K562 (cell line): ENCODE measurements at regions not wholly inside any gene's neighbourhood (a gene's known extent, or its start where the extent isn't known, plus 50 kb on each side); places are given as distances from the start of the nearest gene placed in this dataset.

Experiments used
- ATAC-seq: fragments of 200-7000 bp; cut with Tn5 transposase; 3 replicates; pipeline ENCODE4 v1.9.1; 2020; ENCODE audit warnings: moderate library complexity
- BruUV-seq: library from RNA; stranded (reverse); fragments of 400-500 nt; replicated peaks from 2 replicates; lab custom pipeline; 2021; lab: Mats Ljungman, UMichigan
- CTCF ChIA-PET: fragments of 300-600 bp; formaldehyde crosslinking; extraction: SDS; loops from one replicate; lab custom pipeline; 2021; ENCODE audit warnings: low intra/inter-chr PET ratio; lab: Yijun Ruan, JAX
- POLR2A ChIA-PET: fragments of 300-600, 350-650 bp; sonication (Branson Sonifier 250); formaldehyde crosslinking; extraction: SDS; loops from one replicate; lab custom pipeline; 2021; ENCODE audit warnings: antibody characterized with exemption, inconsistent platforms; lab: Yijun Ruan, JAX
- DNase-seq, 4 experiments: peaks; one replicate each; pipeline versions ENCODE4 v3.0.0 to v3.0.0-alpha.2; 2011 to 2018; ENCODE audit warnings: low spot score in 3 of 4, mixed read lengths in 3 of 4; ENCODE audit errors: extremely low read depth in 1 of 4
- FAIRE-seq: peaks from 2 replicates; lab custom pipeline; 2011; peaks lifted over from hg19 to GRCh38; lab: Jason Lieb, UNC
- H2AFZ ChIP-seq: 2 replicates; pipeline ENCODE4 v1.6.0; 2011; ENCODE audit warnings: low read depth, low read length, control low read depth, inconsistent platforms
- H3K27ac ChIP-seq: fragments of 200-600 bp; 3 replicates; pipeline ENCODE4 v1.8.0; 2011; ENCODE audit warnings: low read depth, mild to moderate bottlenecking, control low read depth, inconsistent platforms, low read length, moderate library complexity, mixed read lengths; ENCODE audit errors: extremely low read depth
- H3K27me3 ChIP-seq, 2 experiments: fragments of 300-600 bp in 1 of 2; 2 replicates in 1 of 2; 3 replicates in 1 of 2; pipeline versions ENCODE4 v1.6.0 to v1.8.0; 2011; ENCODE audit warnings: inconsistent platforms in 2 of 2, low read length in 2 of 2, mild to moderate bottlenecking in 1 of 2, mixed read lengths in 1 of 2, moderate library complexity in 1 of 2; ENCODE audit not compliant: control insufficient read depth in 2 of 2, insufficient read depth in 2 of 2
- H3K36me3 ChIP-seq: fragments of 300-600 bp; 3 replicates; pipeline ENCODE4 v1.8.0; 2011; ENCODE audit warnings: mild to moderate bottlenecking, low read length, inconsistent platforms; ENCODE audit not compliant: control insufficient read depth, insufficient read depth
- H3K4me1 ChIP-seq, 2 experiments: fragments of 200-600 bp in 1 of 2; replicated peaks in 1 of 2; 2 replicates in 1 of 2; 3 replicates in 1 of 2; pipeline versions ENCODE4 v1.5.1 to v1.8.0; 2011; ENCODE audit warnings: inconsistent platforms in 2 of 2, low read length in 2 of 2, mild to moderate bottlenecking in 1 of 2, mixed read lengths in 1 of 2, moderate library complexity in 1 of 2; ENCODE audit not compliant: control insufficient read depth in 2 of 2, insufficient read depth in 2 of 2
- H3K4me2 ChIP-seq: 2 replicates; pipeline ENCODE4 v1.6.1; 2011; ENCODE audit warnings: low read length, control low read depth, inconsistent platforms, mixed read lengths; ENCODE audit not compliant: insufficient read depth
- H3K4me3 ChIP-seq: fragments of 200-600 bp; sonication (generic), shearing (Covaris generic); 2 replicates; pipeline ENCODE4 v1.5.1; 2016; ENCODE audit warnings: control low read depth, inconsistent platforms
- H3K79me2 ChIP-seq: fragments of 200-600 bp; 3 replicates; pipeline ENCODE4 v1.8.0; 2011; ENCODE audit warnings: low read length, inconsistent platforms; ENCODE audit not compliant: control insufficient read depth, insufficient read depth
- H3K9ac ChIP-seq, 2 experiments: 2 replicates each; pipeline versions ENCODE4 v1.6.0 to v1.6.1; 2011; ENCODE audit warnings: low read depth in 2 of 2, low read length in 2 of 2, control low read depth in 1 of 2, inconsistent platforms in 1 of 2, mild to moderate bottlenecking in 1 of 2, mixed read lengths in 1 of 2; ENCODE audit not compliant: insufficient read depth in 1 of 2
- H3K9me1 ChIP-seq: one replicate; pipeline ENCODE4 v1.6.0; 2011; ENCODE audit warnings: inconsistent platforms, mild to moderate bottlenecking, low read length, moderate library complexity; ENCODE audit not compliant: control insufficient read depth, insufficient read depth
- H3K9me3 ChIP-seq: replicated peaks from 2 replicates; pipeline ENCODE4 v1.5.1; 2011; ENCODE audit warnings: low read depth, low read length, inconsistent platforms; ENCODE audit not compliant: control insufficient read depth, insufficient read depth
- H4K20me1 ChIP-seq: replicated peaks from 2 replicates; pipeline ENCODE4 v1.6.1; 2011; ENCODE audit warnings: low read length, inconsistent platforms, mixed read lengths; ENCODE audit not compliant: control insufficient read depth, insufficient read depth
- ASH1L ChIP-seq: fragments of 450-650 bp; IDR thresholded peaks from 2 replicates; pipeline ENCODE4 v1.6.1; 2018; ENCODE audit warnings: borderline replicate concordance, mild to moderate bottlenecking, low read depth; ENCODE audit not compliant: partially characterized antibody
- CBFA2T2 ChIP-seq: fragments of 450-650 bp; conservative IDR thresholded peaks from 2 replicates; pipeline ENCODE4 v1.6.1; 2017; ENCODE audit warnings: mild to moderate bottlenecking
- FOSL1 ChIP-seq: fragments of 200-800 bp; sonication (Bioruptor generic); conservative IDR thresholded peaks from 2 replicates; pipeline ENCODE4 v1.6.1; 2016; ENCODE audit warnings: missing genetic modification characterization, missing compliant biosample characterization
- JUND ChIP-seq, 2 experiments: IDR thresholded peaks; 2 replicates in 1 of 2; 3 replicates in 1 of 2; pipeline ENCODE4 v1.6.1; 2011; ENCODE audit warnings: borderline replicate concordance in 2 of 2, low read depth in 2 of 2, low read length in 2 of 2, improper control_type of control experiment in 1 of 2, missing biosample characterization in 1 of 2, missing genetic modification characterization in 1 of 2, missing genetic modification reagents in 1 of 2
- NRF1 ChIP-seq, 2 experiments: fragments of 450-650 bp; IDR thresholded peaks in 1 of 2; conservative IDR thresholded peaks in 1 of 2; 2 replicates each; pipeline ENCODE4 v1.6.1; 2014; ENCODE audit warnings: mild to moderate bottlenecking in 2 of 2
- ZFP30 ChIP-seq: fragments of 250-450 bp; sonication (Bioruptor Pico); IDR thresholded peaks from 2 replicates; pipeline ENCODE4 v1.8.0; 2022; ENCODE audit warnings: moderate library complexity, mild to moderate bottlenecking, inconsistent platforms, borderline replicate concordance
- WGBS: fragments of 100-300 bp; shearing (Covaris generic); methylation state at CpG from one replicate; pipeline ENCODE4 v1.1.6; 2016; ENCODE audit warnings: low coverage, mixed read lengths; ENCODE audit not compliant: insufficient coverage; ENCODE audit errors: missing lambda C conversion rate; 5-methylcytosine and 5-hydroxymethylcytosine counted together
- in situ Hi-C: fragments of 300-500 bp; cut with MboI; formaldehyde crosslinking; loops from 4 replicates; pipeline ENCODE4 v1.15.0; 2018; ENCODE audit warnings: inconsistent platforms, mixed read lengths
- intact Hi-C: fragments of 100-400 bp; cut with micrococcal nuclease; formaldehyde crosslinking; loops from 2 replicates; pipeline ENCODE4 v1.14.2; 2022
- TF ChIP-seq, protein P1 (sequence below): fragments of 250-450 bp; sonication (Bioruptor Pico); IDR thresholded peaks from 2 replicates; pipeline ENCODE4 v1.5.0; 2022; ENCODE audit warnings: mild to moderate bottlenecking
- TF ChIP-seq, protein P2 (sequence below), 2 experiments: fragments of 200-800 bp in 1 of 2; sonication (Bioruptor generic) in 1 of 2; sonication (generic) in 1 of 2; formaldehyde crosslinking in 1 of 2; IDR thresholded peaks in 1 of 2; conservative IDR thresholded peaks in 1 of 2; 2 replicates each; pipeline versions ENCODE4 v1.5.0 to v1.6.1; 2016 to 2020; ENCODE audit warnings: missing compliant biosample characterization in 1 of 2, missing genetic modification characterization in 1 of 2, missing genetic modification reagents in 1 of 2

DNA sequence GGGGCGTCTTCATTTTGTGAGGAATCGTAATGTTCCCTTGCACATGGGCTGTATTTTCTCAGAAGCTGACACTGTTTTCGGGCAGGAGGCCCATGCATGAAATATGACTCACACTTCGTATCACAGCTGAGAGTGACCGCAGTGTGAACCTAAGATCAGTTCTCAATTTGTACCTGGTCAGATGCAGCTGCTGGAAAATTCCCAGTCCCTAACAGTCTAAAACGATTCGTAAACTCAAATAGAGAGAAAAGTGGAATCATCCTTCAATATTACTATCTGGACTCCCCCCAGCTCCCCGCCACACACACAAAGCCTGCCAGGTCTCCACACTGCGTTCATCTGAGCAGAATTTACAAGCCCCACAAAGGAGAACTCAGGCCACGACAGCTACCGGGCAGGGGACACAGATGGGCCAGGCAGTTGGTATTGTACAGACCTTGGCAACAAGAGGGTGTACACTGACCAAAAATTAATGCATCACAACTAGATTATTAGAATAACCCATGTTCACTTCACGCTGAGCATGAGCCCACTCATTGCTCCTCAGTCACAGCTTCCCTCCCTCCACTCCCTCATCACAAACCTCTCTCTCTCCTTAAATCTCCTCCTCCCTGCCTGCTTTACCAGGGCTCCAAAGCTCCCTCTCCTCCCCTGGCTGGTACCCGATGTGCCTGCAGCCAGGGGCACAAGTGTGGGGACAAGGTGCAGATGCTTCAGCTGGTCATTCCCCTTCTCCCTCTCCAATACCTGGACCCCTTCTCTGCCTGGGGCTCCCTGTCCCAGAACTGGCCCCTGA lies 488.4 kb downstream of the PREX1 start:
- ATAC-seq (no peak), FAIRE-seq (no peak), DNase-seq (peak in 2 of 4 experiments; percentile 11 to 15)
- H3K4me1 ChIP-seq = no peaks in the 10 kb centered on the region
- no peak overlapping the region for H3K27ac ChIP-seq
- H3K4me3 ChIP-seq = no peak overlapping the region
- no peak for TF ChIP-seq ASH1L
- TF ChIP-seq CBFA2T2 = no peak
- TF ChIP-seq, protein P1, sequence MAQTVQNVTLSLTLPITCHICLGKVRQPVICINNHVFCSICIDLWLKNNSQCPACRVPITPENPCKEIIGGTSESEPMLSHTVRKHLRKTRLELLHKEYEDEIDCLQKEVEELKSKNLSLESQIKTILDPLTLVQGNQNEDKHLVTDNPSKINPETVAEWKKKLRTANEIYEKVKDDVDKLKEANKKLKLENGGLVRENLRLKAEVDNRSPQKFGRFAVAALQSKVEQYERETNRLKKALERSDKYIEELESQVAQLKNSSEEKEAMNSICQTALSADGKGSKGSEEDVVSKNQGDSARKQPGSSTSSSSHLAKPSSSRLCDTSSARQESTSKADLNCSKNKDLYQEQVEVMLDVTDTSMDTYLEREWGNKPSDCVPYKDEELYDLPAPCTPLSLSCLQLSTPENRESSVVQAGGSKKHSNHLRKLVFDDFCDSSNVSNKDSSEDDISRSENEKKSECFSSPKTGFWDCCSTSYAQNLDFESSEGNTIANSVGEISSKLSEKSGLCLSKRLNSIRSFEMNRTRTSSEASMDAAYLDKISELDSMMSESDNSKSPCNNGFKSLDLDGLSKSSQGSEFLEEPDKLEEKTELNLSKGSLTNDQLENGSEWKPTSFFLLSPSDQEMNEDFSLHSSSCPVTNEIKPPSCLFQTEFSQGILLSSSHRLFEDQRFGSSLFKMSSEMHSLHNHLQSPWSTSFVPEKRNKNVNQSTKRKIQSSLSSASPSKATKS (CRISPR knock-in tag) = no peak
- TF ChIP-seq, protein P2, sequence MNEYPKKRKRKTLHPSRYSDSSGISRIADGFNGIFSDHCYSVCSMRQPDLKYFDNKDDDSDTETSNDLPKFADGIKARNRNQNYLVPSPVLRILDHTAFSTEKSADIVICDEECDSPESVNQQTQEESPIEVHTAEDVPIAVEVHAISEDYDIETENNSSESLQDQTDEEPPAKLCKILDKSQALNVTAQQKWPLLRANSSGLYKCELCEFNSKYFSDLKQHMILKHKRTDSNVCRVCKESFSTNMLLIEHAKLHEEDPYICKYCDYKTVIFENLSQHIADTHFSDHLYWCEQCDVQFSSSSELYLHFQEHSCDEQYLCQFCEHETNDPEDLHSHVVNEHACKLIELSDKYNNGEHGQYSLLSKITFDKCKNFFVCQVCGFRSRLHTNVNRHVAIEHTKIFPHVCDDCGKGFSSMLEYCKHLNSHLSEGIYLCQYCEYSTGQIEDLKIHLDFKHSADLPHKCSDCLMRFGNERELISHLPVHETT (CRISPR knock-in tag; conservative IDR thresholded peaks at IDR 0.05 in 1 of 2, IDR thresholded peaks at IDR 0.05 in 1 of 2) = no peak
- TF ChIP-seq FOSL1 (tag) = peak; percentile 58; the same call in 1 of the 2 replicates
- no peak for TF ChIP-seq ZFP30 (CRISPR knock-in tag)
- TF ChIP-seq NRF1 (conservative IDR thresholded peaks at IDR 0.05 in 1 of 2, IDR thresholded peaks at IDR 0.05 in 1 of 2) = no peak
- TF ChIP-seq JUND (IDR thresholded peaks at IDR 0.05; ENCODE audit: borderline replicate concordance, low read depth, low read length) = peak; percentile 39; the same call in 1 of the 2 replicates
- TF ChIP-seq JUND (tag; IDR thresholded peaks at IDR 0.05; ENCODE audit: borderline replicate concordance, low read depth, low read length) = peak; percentile 31; the same call in 1 of the 3 replicates
- H3K4me2 ChIP-seq = no peak overlapping the region
- WGBS = 0% methylated on average over 13 of the region's 13 CpGs
- no TSS peak for BruUV-seq
- no peaks in the 10 kb centered on the region for H3K9me3 ChIP-seq
- ChIA-PET CTCF (no interaction called here), POLR2A (interaction anchor here (0.8 to 1.1 kb wide), 3 partner anchors 27 to 279 kb away, joined by 3 to 4 read pairs (median 3); no protein-coding TSS in a partner anchor)
- H3K9me1 ChIP-seq = no peaks in the 10 kb centered on the region
- in situ Hi-C loops = no loop called here
- no peak overlapping the region for H3K9ac ChIP-seq
- no peak overlapping the region for H2AFZ ChIP-seq
- intact Hi-C loops = no loop called here
- H4K20me1 ChIP-seq = peaks cover 4% of the 10 kb centered on the region; the same call in 1 of the 2 replicates
- no peaks in the 10 kb centered on the region for H3K36me3 ChIP-seq
- peaks cover 0 to 29% of the 10 kb centered on the region in 2 experiments; a peak in 4 of 5 replicates for H3K27me3 ChIP-seq
- no peaks in the 10 kb centered on the region for H3K79me2 ChIP-seq
